NCI-H345 treated with DMSO at 0.1 percent for 48 hours (cell line): ENCODE measurements at regions not wholly inside any gene's neighbourhood (a gene's known extent, or its start where the extent isn't known, plus 50 kb on each side); places are given as distances from the start of the nearest gene placed in this dataset.
"Not testable (repeated sequence)": the region's sequence is repeated elsewhere in the genome, so short reads cannot be mapped to it uniquely, and the experiment has no call there.

Source experiments
- DNase-seq: peaks from one replicate; lab custom pipeline; 2025; ENCODE audit not compliant: unreplicated experiment; lab: John Stamatoyannopoulos, UW

DNA sequence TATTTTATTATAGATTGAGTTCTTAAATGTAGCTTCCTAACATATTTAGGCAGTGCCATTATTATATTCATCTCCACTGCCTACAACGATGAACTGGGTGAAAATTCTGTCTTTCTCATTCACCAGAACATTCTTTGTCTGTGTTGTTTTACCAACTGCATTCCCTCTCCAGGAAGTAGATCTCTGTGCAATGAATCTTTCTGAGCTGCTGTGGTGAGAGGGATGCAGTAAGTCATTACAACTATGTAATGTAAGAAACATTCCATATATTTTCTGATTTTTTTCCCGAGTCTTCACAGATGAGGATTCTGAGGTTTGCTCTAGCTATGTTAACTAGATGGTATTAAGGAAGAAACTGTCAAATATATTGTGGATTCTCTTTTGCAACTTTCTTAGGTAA is 811.9 kb upstream of the PCDH7 start:
- no peak for DNase-seq

DNA sequence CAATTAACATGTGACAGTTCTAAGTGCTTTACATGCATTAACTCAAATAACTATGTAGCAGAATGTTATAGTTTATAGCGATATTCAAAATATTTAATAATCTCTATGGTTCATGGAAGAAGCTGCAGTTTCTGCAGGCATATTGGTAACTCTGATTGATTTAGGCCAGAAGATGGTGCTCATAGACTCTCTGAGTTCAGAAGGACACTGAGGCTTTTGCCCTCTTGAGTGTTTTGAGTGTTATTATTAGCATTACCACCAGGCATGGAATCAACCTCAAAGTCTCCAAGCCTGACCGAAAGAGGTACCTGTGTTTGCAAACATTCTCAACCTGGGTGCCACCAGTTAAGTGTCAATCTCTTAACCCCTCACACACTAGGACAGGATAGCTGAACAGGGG is 792.3 kb upstream of the PCDH7 start:
- DNase-seq = no peak

- DNase-seq = no peak
These were observed 771.7 kb upstream of the PCDH7 start for GRCh38 chr4:29948451-29948850.

- DNase-seq = no peak
These were observed 771.3 kb upstream of the PCDH7 start for GRCh38 chr4:29948858-29949257.

DNA sequence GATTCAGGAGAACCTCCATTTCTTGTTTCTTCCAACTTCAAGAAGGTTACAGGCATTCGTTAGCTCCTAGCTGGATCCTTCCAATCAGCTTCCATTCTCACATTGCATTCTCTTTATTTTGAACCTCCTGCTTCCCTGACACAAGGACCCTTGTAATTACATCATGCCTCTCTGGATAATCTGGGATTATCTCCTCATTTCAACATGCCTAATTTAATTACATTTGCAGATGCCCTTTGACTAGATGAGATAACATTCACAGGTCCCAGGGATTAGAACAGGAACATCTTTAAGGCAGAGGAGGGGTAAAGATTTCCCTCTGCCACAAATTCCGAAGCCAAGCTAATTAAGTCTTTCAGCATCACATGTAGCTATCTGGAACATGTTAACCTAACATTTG is 753.8 kb upstream of the PCDH7 start:
- no peak for DNase-seq

GRCh38 chr4:29970626-29971025 is 749.5 kb upstream of the PCDH7 start:
- DNase-seq = no peak

GRCh38 chr4:29972121-29972520 is 748.0 kb upstream of the PCDH7 start:
- no peak for DNase-seq

DNA sequence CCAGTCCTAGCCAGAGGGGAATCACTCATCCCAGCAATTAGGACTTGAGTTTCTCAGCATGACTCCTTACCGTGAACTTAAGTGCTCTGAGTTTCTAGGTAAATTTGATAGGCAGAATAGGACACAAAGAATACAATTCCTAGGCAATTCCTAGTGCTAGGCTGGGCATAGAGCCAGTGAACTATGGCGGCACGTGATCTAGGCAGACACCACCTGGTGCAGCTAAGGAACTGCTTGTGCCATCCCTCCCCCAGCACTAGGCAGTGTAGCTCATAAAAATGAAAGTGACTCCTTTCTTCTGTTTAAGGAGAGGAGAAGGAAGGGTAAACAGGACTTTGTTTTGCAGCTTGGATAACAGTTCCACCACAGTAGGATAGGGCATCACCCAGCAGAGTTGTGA is 736.3 kb upstream of the PCDH7 start:
- no peak for DNase-seq

GRCh38 chr4:30001628-30002027 is 718.5 kb upstream of the PCDH7 start:
- DNase-seq = no peak

DNA sequence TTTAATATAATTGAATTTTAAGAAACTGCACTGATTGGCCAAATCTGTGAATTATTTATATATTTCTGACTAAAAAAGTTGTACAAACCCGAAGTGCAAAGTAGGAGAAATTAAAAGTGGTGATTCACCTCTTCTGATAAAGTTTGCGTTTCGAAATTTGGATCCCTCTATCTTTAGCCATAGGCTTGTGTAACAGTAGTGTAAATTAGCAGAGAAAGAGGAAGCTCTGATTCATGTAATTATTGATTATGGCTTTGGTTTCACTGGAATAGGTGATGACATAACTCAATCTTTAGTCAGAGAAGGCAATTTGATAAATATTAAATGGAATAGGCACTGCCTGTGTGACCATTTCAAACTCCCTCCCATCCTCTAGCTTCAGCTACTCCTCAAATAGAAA is 717.8 kb upstream of the PCDH7 start:
- no peak for DNase-seq

DNA sequence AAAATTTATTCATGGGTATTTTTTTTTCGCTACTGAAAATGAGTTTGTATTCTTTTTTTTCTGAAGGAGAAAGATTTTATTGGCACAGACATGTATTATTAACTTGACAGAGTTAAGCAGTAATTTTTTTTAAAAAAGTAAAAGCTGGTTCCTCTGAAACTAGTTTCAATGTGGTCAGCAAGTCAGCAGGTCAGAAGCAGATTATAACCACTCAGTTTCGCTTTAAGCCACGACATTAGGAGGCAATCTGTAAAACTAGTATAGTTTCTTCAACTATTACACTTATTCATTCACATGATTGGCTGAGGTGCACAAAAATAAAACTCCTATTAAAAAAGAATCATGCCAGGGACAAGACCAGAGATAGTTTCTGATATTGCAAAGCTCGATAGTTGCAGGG is 714.2 kb upstream of the PCDH7 start:
- no peak for DNase-seq

GRCh38 chr4:30024526-30024925 is 695.6 kb upstream of the PCDH7 start:
- no peak for DNase-seq

DNA sequence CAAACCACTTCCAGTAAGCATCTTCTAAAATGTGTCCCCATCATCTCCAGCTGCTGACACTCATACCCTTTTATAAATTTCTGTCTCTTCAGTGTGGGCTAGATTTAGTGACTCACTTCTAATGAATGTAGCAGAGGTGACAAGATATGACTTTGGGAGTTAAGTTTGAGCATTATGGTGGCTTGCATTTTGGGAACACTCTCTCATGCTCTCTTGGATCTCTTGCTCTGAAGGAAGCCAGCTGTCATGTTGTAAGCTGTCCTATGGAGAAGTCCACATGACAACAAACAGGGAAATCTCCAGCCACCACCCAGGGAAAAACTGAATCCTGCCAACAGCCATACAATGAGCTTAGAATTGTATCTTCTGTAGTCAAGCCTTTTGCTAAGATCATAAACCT is 691.3 kb upstream of the PCDH7 start:
- DNase-seq = no peak

GRCh38 chr4:30056016-30056766 is 664.0 kb upstream of the PCDH7 start:
- no peak for DNase-seq

DNA sequence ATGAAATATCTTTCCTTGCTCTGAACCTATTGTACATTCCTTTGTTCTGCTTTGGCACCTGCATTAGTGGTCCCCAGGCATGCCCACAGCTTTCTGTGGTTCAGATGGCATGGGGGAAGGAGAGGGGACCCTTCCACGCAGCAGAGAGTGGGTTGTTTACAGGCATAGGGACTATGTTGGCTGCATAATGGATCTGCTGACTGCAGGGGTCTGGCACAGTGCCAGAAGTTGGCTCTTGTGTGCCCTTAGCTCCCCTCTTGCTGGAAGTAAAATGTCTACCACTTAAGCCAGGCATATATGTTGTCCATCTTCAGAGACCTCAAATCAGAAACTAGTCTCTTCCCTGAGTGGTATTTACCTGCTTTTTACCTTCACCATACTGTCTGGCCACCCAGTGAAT is 651.9 kb upstream of the PCDH7 start:
- peak; percentile 1 for DNase-seq

DNA sequence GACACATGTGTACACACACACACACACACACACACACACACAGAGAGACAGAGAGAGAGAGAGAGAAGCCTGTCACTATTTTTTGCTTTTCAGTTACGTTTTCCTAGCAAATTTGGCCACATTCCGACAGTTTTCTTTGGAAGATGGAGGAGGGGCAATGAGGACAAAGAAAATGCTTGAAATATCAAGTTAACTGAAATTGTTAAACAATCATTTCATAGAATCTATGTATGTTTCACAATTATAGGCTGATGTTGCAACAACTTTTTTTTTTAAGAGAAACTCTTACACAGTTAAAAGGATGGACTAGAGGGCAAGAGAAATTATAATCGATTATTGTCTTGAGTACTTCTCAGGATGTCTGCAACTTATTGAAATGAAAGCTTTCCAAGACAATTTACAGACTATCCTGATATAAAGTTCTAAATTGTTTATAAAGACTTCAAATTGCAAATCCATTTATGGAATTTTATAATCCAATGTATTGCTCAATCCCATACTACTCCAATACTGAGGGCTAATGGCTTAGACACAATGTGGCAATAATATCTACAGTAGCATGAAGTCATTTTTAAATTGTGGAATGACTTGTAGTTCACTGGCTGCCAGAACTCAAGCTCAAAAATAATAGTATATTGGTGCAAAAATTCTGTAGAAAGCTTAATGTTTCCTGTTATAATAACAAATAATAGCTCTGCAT is 647.0 kb upstream of the PCDH7 start:
- DNase-seq = no peak

DNA sequence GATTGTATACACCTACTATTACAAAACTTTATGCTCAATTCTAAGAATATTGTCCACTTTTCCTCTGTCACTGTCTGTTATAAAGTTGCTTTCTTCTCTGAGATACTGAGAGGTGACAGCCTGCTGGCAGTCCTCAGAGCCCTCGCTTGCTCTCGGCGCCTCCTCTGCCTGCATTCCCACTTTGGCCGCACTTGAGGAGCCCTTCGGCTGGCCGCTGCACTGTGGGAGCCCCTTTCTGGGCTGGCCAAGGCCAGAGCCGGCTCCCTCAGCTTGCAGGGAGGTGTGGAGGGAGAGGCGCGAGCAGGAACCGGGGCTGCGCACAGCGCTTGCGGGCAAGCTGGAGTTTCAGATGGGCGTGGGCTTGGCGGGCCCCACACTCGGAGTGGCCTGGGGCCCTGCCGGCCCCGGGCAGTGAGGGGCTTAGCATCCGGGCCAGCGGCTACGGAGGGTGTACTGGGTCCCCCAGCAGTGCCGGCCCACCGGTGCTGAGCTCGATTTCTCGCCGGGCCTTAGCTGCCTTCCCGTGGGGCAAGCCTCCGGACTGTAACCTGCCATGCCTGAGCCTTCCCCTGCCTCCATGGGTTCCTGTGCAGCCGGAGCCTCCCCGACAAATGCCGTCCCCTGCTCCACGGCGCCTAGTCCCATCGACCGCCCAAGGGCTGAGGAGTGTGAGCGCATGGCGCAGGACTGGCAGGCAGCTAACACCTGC is 627.6 kb upstream of the PCDH7 start:
- not testable (repeated sequence) for DNase-seq

DNA sequence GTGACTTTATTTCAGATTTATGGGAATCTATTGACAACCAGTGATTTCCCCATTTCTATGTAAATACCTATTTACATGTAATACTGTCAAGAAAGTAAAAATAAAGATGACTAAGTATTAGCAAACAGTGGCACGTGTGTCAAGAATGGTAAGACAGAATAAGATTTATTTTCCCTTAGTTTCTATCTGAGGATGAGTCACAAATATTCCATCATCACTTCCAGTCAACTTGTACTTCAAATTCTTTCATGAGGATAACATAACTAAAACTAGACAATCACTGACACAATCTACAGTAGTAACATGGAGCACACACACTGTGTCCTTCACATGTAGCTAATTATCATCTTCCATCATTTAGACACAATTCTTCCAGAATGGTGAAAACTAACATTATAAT is 625.3 kb upstream of the PCDH7 start:
- no peak for DNase-seq

GRCh38 chr4:30103455-30103854 is 616.7 kb upstream of the PCDH7 start:
- DNase-seq = no peak

DNA sequence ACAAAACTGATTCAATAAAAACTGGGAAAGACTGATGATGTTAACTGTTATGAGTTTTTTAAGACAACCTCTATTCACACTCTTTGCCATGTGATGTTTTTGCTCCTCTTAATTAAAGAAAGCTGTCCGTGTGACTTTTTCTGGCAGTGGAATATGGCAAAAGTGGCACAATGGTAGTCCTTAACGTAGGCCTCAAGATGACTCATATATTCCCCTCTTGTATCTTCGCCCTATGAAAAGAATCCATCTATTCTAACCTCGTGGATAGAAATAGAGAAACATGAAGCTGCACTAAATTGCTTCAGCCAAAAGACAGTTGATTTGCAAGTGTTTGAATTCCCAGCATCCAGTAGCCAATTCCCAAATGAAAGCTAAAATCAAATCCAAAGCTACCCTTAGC is 603.8 kb upstream of the PCDH7 start:
- DNase-seq = no peak

GRCh38 chr4:30117433-30117832 is 602.7 kb upstream of the PCDH7 start:
- DNase-seq = no peak

DNA sequence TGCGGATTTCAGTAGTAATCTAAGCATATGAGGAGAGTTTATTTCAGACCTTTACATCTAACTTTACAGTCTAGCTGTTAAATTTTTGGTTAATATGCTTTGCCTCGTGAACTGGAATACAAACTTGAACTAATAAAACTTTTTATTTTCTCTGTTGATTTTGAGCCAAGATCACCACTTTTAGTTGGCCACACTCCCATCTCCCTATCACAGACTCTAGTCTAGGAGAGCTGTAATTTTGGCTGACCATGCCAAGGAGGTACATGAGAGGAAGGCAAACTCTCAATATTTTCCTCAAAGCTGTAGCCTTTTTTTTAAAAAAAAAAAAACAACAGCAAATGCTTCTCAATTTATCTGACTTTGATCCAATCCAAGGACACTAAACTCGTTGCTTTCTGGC is 597.5 kb upstream of the PCDH7 start:
- no peak for DNase-seq
